ENCODE measurements at regions not wholly inside any gene's neighbourhood (a gene's known extent, or its start where the extent isn't known, plus 50 kb on each side); places are given as distances from the start of the nearest gene placed in this dataset.

DNA sequence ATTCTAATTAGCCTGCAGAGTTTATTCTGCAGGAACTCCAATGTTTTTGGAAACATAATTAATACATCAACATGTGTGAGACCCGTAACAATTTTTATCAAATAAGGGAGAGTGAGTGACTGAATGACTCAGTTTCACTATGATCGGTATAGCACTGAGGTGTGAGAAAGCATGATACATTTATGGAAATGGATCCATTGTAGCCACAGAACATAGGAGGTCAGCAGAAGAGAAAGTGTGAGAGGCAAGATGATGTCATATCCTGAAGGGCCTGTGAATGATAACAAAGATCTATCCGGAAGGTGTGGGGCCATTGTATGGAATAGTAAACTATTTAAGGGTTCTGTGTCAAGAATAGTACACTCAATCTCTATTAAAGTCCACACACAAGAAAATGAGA lies 1406.1 kb upstream of the TENM4 start:
- Histone ChIP-seq H3K4me3 (ENCODE audit: low read length) (no peak overlapping the region), H3K27ac (ENCODE audit: low read length) (no peak overlapping the region), H3K4me2 (ENCODE audit: low read length) (no peak overlapping the region), H3F3A (ENCODE audit: low read length, unreplicated experiment) (no peaks in the 10 kb centered on the region), H3K4me1 (ENCODE audit: insufficient read depth, low read length) (no peaks in the 10 kb centered on the region), H3K36me3 (ENCODE audit: low read depth, low read length) (no peaks in the 10 kb centered on the region), H4K20me1 (ENCODE audit: low read length) (no peaks in the 10 kb centered on the region), H2AFZ (ENCODE audit: low read length) (no peak overlapping the region), H3K9me2 (replicated peaks; ENCODE audit: low read length) (no peaks in the 10 kb centered on the region), H3K27me3 (ENCODE audit: low read length) (no peaks in the 10 kb centered on the region), H3K79me2 (ENCODE audit: low read length) (no peaks in the 10 kb centered on the region), H3K9ac (ENCODE audit: low read length) (no peak overlapping the region), H3K9me3 (ENCODE audit: low read length) (peaks cover 8% of the 10 kb centered on the region; the same call in 1 of the 2 replicates)
- ATAC-seq (no peak), DNase-seq (no peak)
- BruUV-seq (replicated peaks): no TSS peak
- CTCF ChIA-PET: no interaction called here
- TF ChIP-seq, protein P1, sequence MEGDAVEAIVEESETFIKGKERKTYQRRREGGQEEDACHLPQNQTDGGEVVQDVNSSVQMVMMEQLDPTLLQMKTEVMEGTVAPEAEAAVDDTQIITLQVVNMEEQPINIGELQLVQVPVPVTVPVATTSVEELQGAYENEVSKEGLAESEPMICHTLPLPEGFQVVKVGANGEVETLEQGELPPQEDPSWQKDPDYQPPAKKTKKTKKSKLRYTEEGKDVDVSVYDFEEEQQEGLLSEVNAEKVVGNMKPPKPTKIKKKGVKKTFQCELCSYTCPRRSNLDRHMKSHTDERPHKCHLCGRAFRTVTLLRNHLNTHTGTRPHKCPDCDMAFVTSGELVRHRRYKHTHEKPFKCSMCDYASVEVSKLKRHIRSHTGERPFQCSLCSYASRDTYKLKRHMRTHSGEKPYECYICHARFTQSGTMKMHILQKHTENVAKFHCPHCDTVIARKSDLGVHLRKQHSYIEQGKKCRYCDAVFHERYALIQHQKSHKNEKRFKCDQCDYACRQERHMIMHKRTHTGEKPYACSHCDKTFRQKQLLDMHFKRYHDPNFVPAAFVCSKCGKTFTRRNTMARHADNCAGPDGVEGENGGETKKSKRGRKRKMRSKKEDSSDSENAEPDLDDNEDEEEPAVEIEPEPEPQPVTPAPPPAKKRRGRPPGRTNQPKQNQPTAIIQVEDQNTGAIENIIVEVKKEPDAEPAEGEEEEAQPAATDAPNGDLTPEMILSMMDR (conservative IDR thresholded peaks at IDR 0.05; ENCODE audit: low read depth, low read length): no peak
- TF ChIP-seq EZH2phosphoT487 (IDR thresholded peaks at IDR 0.05; ENCODE audit: borderline replicate concordance, low read length) (no peak), EZH2 (IDR thresholded peaks at IDR 0.05; ENCODE audit: low read length, unreplicated experiment) (no peak)
- intact Hi-C loops (cut with micrococcal nuclease): no loop called here
- POLR2A ChIA-PET (ENCODE audit: unreplicated experiment): no interaction called here

DNA sequence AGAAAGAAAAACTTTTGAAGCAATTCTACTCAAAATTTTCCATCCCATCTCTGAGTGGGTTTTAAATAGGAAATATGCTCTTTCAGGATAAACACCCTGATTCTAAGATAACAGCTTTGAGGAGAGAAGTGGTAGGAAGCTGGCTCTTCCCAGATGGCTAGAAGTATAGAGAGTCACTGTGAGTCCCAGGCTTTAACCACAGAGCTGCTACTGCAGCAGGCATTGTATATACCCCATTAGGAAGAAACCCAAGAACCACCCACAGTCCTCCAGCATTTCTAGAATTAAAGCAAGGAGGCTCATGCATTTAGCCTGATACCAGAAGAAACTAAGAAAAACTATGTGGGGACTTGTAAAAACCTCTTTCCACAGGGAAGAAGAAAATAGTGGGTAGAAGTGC lies 1405.6 kb upstream of the TENM4 start:
- H3K79me2 ChIP-seq (ENCODE audit: low read length): no peaks in the 10 kb centered on the region
- H3K9ac ChIP-seq (ENCODE audit: low read length): no peak overlapping the region
- DNase-seq: no peak
- H3K9me2 ChIP-seq (replicated peaks; ENCODE audit: low read length): no peaks in the 10 kb centered on the region
- no peaks in the 10 kb centered on the region for H3K36me3 ChIP-seq (ENCODE audit: low read depth, low read length)
- ChIA-PET POLR2A (ENCODE audit: unreplicated experiment) (no interaction called here), CTCF (no interaction called here)
- no peaks in the 10 kb centered on the region for H3K27me3 ChIP-seq (ENCODE audit: low read length)
- H2AFZ ChIP-seq (ENCODE audit: low read length): no peak overlapping the region
- no peak overlapping the region for H3K4me2 ChIP-seq (ENCODE audit: low read length)
- BruUV-seq (replicated peaks): no TSS peak
- H3K27ac ChIP-seq (ENCODE audit: low read length): no peak overlapping the region
- no peaks in the 10 kb centered on the region for H3F3A ChIP-seq (ENCODE audit: low read length, unreplicated experiment)
- no peak for TF ChIP-seq EZH2 (IDR thresholded peaks at IDR 0.05; ENCODE audit: low read length, unreplicated experiment)
- TF ChIP-seq, protein P1 (conservative IDR thresholded peaks at IDR 0.05; ENCODE audit: low read depth, low read length): no peak
- no peak for TF ChIP-seq EZH2phosphoT487 (IDR thresholded peaks at IDR 0.05; ENCODE audit: borderline replicate concordance, low read length)
- no peak overlapping the region for H3K4me3 ChIP-seq (ENCODE audit: low read length)
- no peaks in the 10 kb centered on the region for H3K4me1 ChIP-seq (ENCODE audit: insufficient read depth, low read length)
- H3K9me3 ChIP-seq (ENCODE audit: low read length): peaks cover 8% of the 10 kb centered on the region; the same call in 1 of the 2 replicates
- intact Hi-C loops (cut with micrococcal nuclease): no loop called here
- no peak for ATAC-seq
- H4K20me1 ChIP-seq (ENCODE audit: low read length): no peaks in the 10 kb centered on the region

DNA sequence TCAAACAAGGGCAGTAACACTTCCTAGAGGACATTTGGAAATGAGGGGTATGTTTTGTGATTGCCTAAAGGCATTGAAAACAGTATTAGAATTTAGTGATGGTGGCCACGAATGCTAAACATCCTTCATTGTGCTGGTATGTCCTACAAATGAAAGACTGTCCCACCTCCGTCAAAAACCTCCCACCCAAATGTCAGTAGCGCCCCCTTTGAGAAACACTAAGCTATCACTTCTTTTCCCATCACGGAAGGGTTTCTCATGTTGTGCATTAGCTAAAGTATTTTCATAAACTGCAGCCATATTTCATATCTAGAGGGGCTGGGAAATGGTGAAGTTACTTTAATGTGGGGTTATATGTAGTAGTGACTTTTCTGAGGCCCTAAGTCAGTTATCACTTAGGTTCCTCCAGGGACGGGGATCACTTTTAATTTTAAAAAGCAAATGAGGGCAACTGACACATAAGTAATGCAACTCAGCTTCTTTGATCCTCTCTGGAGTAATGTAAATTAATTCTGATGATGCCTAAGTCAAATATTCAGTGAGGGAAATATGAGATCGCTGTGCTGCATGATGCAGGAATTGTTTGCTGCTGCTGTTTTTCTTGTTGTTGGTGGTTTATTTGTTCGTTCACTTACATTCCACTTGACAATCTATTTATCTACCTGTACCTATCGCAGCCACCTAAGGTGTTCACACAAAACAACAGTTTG lies 1403.4 kb upstream of the TENM4 start:
- H3K36me3 ChIP-seq (ENCODE audit: low read depth, low read length): no peaks in the 10 kb centered on the region
- peaks cover 8% of the 10 kb centered on the region; the same call in 1 of the 2 replicates for H3K9me3 ChIP-seq (ENCODE audit: low read length)
- H3F3A ChIP-seq (ENCODE audit: low read length, unreplicated experiment): no peaks in the 10 kb centered on the region
- BruUV-seq (replicated peaks): no TSS peak
- H3K9me2 ChIP-seq (replicated peaks; ENCODE audit: low read length): no peaks in the 10 kb centered on the region
- DNase-seq: no peak
- no peak overlapping the region for H3K4me2 ChIP-seq (ENCODE audit: low read length)
- ChIA-PET POLR2A (ENCODE audit: unreplicated experiment) (no interaction called here), CTCF (no interaction called here)
- no peak for ATAC-seq
- no peaks in the 10 kb centered on the region for H4K20me1 ChIP-seq (ENCODE audit: low read length)
- no peak overlapping the region for H3K27ac ChIP-seq (ENCODE audit: low read length)
- intact Hi-C loops (cut with micrococcal nuclease): no loop called here
- H3K9ac ChIP-seq (ENCODE audit: low read length): no peak overlapping the region
- H3K4me3 ChIP-seq (ENCODE audit: low read length): no peak overlapping the region
- H3K4me1 ChIP-seq (ENCODE audit: insufficient read depth, low read length): no peaks in the 10 kb centered on the region
- TF ChIP-seq, protein P1 (conservative IDR thresholded peaks at IDR 0.05; ENCODE audit: low read depth, low read length): no peak
- TF ChIP-seq EZH2 (IDR thresholded peaks at IDR 0.05; ENCODE audit: low read length, unreplicated experiment) (no peak), EZH2phosphoT487 (IDR thresholded peaks at IDR 0.05; ENCODE audit: borderline replicate concordance, low read length) (no peak)
- no peaks in the 10 kb centered on the region for H3K27me3 ChIP-seq (ENCODE audit: low read length)
- no peaks in the 10 kb centered on the region for H3K79me2 ChIP-seq (ENCODE audit: low read length)
- H2AFZ ChIP-seq (ENCODE audit: low read length): no peak overlapping the region

All from PC-3 (cell line).